ENCODE measurements at regions not wholly inside any gene's neighbourhood (a gene's known extent, or its start where the extent isn't known, plus 50 kb on each side); places are given as distances from the start of the nearest gene placed in this dataset.
"Not testable (repeated sequence)": the region's sequence is repeated elsewhere in the genome, so short reads cannot be mapped to it uniquely, and the experiment has no call there.

GRCh38 chr4:12911750-12912358 lies 572.3 kb downstream of the RAB28 start:
- no peak overlapping the region for H3K4me3 ChIP-seq
- H3K27me3 ChIP-seq, result no peaks in the 10 kb centered on the region
- no peak for DNase-seq
- 88 to 94% methylated on average over 1 of the region's 1 CpG for WGBS, 2 donors
- peaks cover 0 to 6% (median 2%) of the 10 kb centered on the region in 4 donors for H3K9me3 ChIP-seq
- intact Hi-C loops (cut with DNase I), result no loop called here
- no peaks in the 10 kb centered on the region for H3K4me1 ChIP-seq
- no peak overlapping the region for H3K27ac ChIP-seq
- TF ChIP-seq POLR2AphosphoS5 (IDR thresholded peaks at IDR 0.05), result no peak
- no peak for TF ChIP-seq CTCF (IDR thresholded peaks at IDR 0.05)
- TF ChIP-seq POLR2A (IDR thresholded peaks at IDR 0.05), result no peak
- no peak for TF ChIP-seq EP300 (IDR thresholded peaks at IDR 0.05)
- no peaks in the 10 kb centered on the region for H3K36me3 ChIP-seq

GRCh38 chr4:12903640-12904039 lies 580.5 kb downstream of the RAB28 start:
- H3K36me3 ChIP-seq; H3K4me1 ChIP-seq; intact Hi-C loops (cut with DNase I); H3K9me3 ChIP-seq; DNase-seq; H3K27ac ChIP-seq; H3K27me3 ChIP-seq; H3K4me3 ChIP-seq: not testable (repeated sequence)
- WGBS, 2 donors, result 79 to 84% methylated on average over 15 of the region's 15 CpGs

- Histone ChIP-seq H3K4me3 (no peak overlapping the region), H3K27ac (no peak overlapping the region), H3K4me1 (no peaks in the 10 kb centered on the region), H3K9me3 (no peaks in the 10 kb centered on the region), H3K36me3 (no peaks in the 10 kb centered on the region), H3K27me3 (no peaks in the 10 kb centered on the region)
- TF ChIP-seq POLR2A (IDR thresholded peaks at IDR 0.05) (no peak), EP300 (IDR thresholded peaks at IDR 0.05) (no peak), POLR2AphosphoS5 (IDR thresholded peaks at IDR 0.05) (no peak), CTCF (IDR thresholded peaks at IDR 0.05) (no peak)
- intact Hi-C loops (cut with DNase I), result no loop called here
- WGBS, 2 donors, result 87 to 89% methylated on average over 2 of the region's 2 CpGs
- DNase-seq, result no peak
Measured at GRCh38 chr4:12902735-12903134, 581.4 kb downstream of the RAB28 start.

GRCh38 chr4:12897954-12898353 lies 586.2 kb downstream of the RAB28 start:
- DNase-seq, result no peak
- Histone ChIP-seq H3K4me3 (no peak overlapping the region), H3K36me3 (no peaks in the 10 kb centered on the region), H3K9me3 (no peaks in the 10 kb centered on the region), H3K4me1 (no peaks in the 10 kb centered on the region), H3K27me3 (no peaks in the 10 kb centered on the region), H3K27ac (no peak overlapping the region)
- intact Hi-C loops (cut with DNase I), result no loop called here
- 75% methylated on average over 4 of the region's 4 CpGs for WGBS, 2 donors
- no peak for TF ChIP-seq POLR2AphosphoS5 (IDR thresholded peaks at IDR 0.05)
- no peak for TF ChIP-seq EP300 (IDR thresholded peaks at IDR 0.05)
- TF ChIP-seq CTCF (IDR thresholded peaks at IDR 0.05), result no peak
- TF ChIP-seq POLR2A (IDR thresholded peaks at IDR 0.05), result no peak

- DNase-seq, result no peak
- intact Hi-C loops (cut with DNase I), result no loop called here
- WGBS, 2 donors, result 40 to 91% methylated on average over 1 of the region's 1 CpG
- Histone ChIP-seq H3K4me3 (no peak overlapping the region), H3K27ac (no peak overlapping the region), H3K9me3 (no peaks in the 10 kb centered on the region), H3K4me1 (no peaks in the 10 kb centered on the region), H3K27me3 (no peaks in the 10 kb centered on the region), H3K36me3 (no peaks in the 10 kb centered on the region)
- TF ChIP-seq POLR2AphosphoS5 (IDR thresholded peaks at IDR 0.05), result no peak
- TF ChIP-seq POLR2A (IDR thresholded peaks at IDR 0.05), result no peak
- no peak for TF ChIP-seq EP300 (IDR thresholded peaks at IDR 0.05)
- TF ChIP-seq CTCF (IDR thresholded peaks at IDR 0.05), result no peak
Measured at GRCh38 chr4:12894062-12894461, 590.1 kb downstream of the RAB28 start.

All from sigmoid colon (tissue), 6 donors.